Immature natural killer cell (primary cell): ENCODE measurements at regions not wholly inside any gene's neighbourhood (a gene's known extent, or its start where the extent isn't known, plus 50 kb on each side); places are given as distances from the start of the nearest gene placed in this dataset.

Experiments
- DNase-seq, 3 donors: peaks; one replicate each; pipeline ENCODE4 v3.0.0; 2022; ENCODE audit warnings: mixed read lengths in 1 of 3
- H3K27ac Mint-ChIP-seq, 6 donors: one replicate each; pipeline ENCODE4 v1.8.0; 2020; ENCODE audit warnings: mixed read lengths in 6 of 6, mild to moderate bottlenecking in 5 of 6, inconsistent platforms in 4 of 6, moderate library complexity in 3 of 6
- H3K27me3 Mint-ChIP-seq, 3 donors: one replicate each; pipeline ENCODE4 v1.8.0; 2020 to 2021; ENCODE audit warnings: low read depth in 3 of 3, mild to moderate bottlenecking in 3 of 3, mixed read lengths in 3 of 3, moderate library complexity in 3 of 3, inconsistent platforms in 1 of 3
- H3K36me3 Mint-ChIP-seq, 3 donors: one replicate each; pipeline ENCODE4 v1.8.0; 2020; ENCODE audit warnings: mixed read lengths in 3 of 3, inconsistent platforms in 2 of 3, mild to moderate bottlenecking in 2 of 3
- H3K4me1 Mint-ChIP-seq, 2 donors: one replicate each; pipeline ENCODE4 v1.8.0; 2020; ENCODE audit warnings: inconsistent platforms in 2 of 2, mild to moderate bottlenecking in 2 of 2, mixed read lengths in 2 of 2, moderate library complexity in 1 of 2
- H3K4me3 Mint-ChIP-seq, 5 donors: one replicate each; pipeline ENCODE4 v1.8.0; 2020; ENCODE audit warnings: mild to moderate bottlenecking in 5 of 5, mixed read lengths in 5 of 5, inconsistent platforms in 3 of 5, moderate library complexity in 3 of 5
- H3K9me3 Mint-ChIP-seq, 6 donors: one replicate each; pipeline ENCODE4 v1.8.0; 2020; ENCODE audit warnings: mild to moderate bottlenecking in 6 of 6, mixed read lengths in 6 of 6, inconsistent platforms in 4 of 6, moderate library complexity in 3 of 6

DNA sequence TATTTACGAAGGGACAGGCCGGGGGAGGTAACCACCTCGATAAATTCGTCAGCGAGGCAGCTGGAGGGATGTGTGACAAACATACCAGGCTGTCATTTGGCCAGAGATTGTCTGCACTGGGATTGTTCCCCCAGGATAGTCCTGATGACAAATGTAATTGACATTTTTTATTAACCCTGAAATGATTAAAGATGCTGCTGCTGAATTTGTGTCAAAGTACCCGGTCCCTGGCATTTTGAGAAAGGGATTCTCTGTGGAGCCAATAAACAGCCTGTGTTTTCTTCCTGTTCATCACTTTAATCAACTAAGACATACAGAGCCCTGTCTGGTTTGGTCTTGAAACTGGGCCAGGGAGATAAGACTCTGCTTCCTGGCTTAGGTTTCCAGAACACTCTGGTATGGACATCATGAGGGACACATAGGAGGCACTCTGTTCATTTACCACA, 117.6 kb downstream of the SLC25A47 start:
- peaks cover 0 to 4% (median 0%) of the 10 kb centered on the region in 3 donors for H3K27me3 Mint-ChIP-seq
- no peaks in the 10 kb centered on the region for H3K9me3 Mint-ChIP-seq
- H3K4me3 Mint-ChIP-seq = no peak overlapping the region
- no peak for DNase-seq
- H3K4me1 Mint-ChIP-seq = no peaks in the 10 kb centered on the region
- no peaks in the 10 kb centered on the region for H3K36me3 Mint-ChIP-seq
- no peak overlapping the region for H3K27ac Mint-ChIP-seq

DNA sequence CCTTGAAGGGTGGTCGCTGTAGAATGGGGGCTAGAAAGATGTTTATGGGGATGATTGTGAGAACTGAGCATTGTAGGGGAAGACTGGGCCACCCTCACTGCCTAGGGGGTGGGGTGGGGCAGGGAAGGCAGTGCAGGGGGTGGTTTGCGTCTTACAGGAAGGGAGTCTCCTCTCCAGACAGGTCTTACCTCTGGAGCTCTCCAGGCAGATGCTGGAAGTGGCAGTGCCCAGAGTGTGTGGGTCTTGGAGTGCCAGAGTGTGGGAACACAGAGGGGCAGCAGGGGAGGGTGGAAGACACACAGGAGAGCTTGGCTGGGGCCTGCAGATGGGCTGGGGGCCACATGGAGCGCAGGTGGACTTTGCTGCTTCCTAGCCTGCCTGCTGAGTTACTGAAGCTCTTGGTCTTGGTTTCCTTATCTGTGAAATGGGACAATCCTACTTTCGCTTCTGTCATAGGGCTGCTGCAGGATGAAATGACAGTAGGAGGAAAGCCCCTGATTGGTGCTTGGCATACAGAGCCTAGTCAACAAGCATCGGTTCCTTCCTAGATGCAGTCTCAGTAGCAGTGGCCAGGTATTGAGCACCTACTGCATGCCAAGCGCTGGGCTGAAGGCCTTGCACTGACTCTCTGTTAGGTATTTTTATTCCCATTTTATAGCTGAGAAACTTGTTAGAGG, 118.3 kb downstream of the SLC25A47 start:
- no peaks in the 10 kb centered on the region for H3K4me1 Mint-ChIP-seq
- no peak overlapping the region for H3K4me3 Mint-ChIP-seq
- no peaks in the 10 kb centered on the region for H3K36me3 Mint-ChIP-seq
- no peak overlapping the region for H3K27ac Mint-ChIP-seq
- peaks cover 0 to 4% (median 0%) of the 10 kb centered on the region in 3 donors for H3K27me3 Mint-ChIP-seq
- no peaks in the 10 kb centered on the region for H3K9me3 Mint-ChIP-seq
- DNase-seq = no peak

DNA sequence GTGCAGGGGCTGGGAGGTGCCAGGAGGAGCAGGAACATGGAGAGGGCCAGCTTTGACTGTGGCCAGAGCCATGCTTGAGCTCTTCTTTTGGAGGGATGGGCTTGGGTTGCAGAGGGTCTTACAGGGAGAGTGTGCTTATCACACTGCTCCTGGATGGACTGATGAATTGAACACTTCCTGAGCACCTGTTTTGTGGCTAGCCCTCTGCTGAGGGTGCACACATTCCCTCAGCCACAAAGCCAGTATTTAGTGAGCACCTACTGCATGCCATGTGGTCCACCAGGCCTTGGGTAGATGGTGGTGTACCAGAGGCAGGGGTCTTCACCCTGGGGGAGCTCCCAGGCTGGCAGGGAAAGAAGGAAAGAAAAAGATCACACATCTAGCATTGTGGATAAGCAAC, 118.9 kb downstream of the SLC25A47 start:
- Mint-ChIP-seq H3K27ac (no peak overlapping the region), H3K36me3 (no peaks in the 10 kb centered on the region), H3K9me3 (no peaks in the 10 kb centered on the region), H3K4me1 (peaks cover 1 to 4% of the 10 kb centered on the region in 2 donors), H3K4me3 (no peak overlapping the region), H3K27me3 (peaks cover 0 to 4% (median 0%) of the 10 kb centered on the region in 3 donors)
- DNase-seq = no peak

DNA sequence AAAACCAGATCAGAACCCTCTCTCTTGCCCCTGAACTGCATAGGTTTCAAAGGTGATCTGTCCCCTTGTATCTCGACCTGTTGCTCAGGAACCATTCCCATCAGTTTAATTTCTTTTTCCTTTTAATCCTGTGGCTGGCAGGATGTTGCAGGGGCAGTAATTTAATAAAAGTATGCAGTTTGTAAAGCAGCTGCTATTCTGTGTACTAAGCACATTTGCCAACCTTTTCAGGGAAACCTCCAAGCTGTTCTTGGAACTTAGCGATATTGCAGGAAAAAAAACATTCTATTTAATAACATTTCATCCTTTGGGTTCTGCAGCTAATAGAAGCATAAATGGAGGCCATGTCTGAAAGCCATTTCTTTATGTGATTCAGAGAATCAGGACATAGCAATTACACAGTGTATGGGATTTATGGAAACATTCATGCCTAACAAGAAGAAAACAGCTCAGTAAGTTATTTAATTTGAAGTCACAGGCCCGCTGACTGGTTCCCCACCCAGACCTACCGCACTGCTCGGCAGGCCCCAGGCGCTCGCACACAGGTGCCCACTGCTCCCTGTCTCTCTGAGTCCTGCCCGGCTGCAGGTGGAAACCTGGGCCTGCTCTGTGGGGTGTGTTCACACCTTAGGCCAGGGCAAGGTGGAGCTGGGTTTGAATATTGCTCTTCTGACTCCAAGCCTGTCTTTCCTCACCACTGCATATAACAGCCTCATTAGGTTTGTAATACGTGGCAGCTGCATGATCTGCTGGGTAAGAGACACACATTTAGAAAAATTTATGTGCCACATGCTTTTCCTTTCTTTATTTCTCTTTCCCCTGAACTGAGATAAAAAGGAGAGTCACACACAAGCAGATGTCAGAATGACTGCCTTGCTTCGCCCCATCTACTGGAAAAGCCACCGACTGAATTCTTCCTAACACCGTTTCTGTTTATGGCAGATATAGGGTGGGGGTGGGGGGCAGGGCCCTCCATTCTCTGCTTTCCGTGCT, 119.7 kb downstream of the SLC25A47 start:
- Mint-ChIP-seq H3K4me3 (no peak overlapping the region), H3K27me3 (peaks cover 0 to 6% (median 0%) of the 10 kb centered on the region in 3 donors), H3K9me3 (no peaks in the 10 kb centered on the region), H3K4me1 (peaks cover 8 to 10% of the 10 kb centered on the region in 2 donors), H3K27ac (no peak overlapping the region), H3K36me3 (no peaks in the 10 kb centered on the region)
- no peak for DNase-seq

DNA sequence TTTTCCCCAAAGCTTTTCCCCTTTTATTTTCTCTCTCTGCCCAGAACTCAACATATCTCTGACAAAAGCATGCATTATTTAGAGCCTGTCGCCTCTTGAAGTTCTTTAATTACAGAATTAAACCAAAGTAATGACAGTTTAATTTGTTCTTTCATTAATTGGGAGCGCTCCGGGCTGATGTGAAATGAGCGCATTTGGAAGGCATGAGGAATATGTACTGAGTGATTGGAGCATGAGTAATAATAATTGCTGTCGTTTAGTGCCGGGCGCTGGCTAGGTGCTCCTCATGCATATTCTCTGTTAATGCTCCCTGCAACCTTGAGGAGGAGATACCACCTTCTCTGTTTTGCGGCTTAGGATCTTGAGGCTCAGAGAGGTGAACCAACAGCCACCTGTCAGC, 120.5 kb downstream of the SLC25A47 start:
- Mint-ChIP-seq H3K27me3 (peaks cover 0 to 6% (median 0%) of the 10 kb centered on the region in 3 donors), H3K27ac (no peak overlapping the region), H3K36me3 (peaks cover 0 to 1% (median 0%) of the 10 kb centered on the region in 3 donors), H3K4me1 (peaks cover 8 to 10% of the 10 kb centered on the region in 2 donors), H3K9me3 (no peaks in the 10 kb centered on the region), H3K4me3 (no peak overlapping the region)
- DNase-seq = no peak

DNA sequence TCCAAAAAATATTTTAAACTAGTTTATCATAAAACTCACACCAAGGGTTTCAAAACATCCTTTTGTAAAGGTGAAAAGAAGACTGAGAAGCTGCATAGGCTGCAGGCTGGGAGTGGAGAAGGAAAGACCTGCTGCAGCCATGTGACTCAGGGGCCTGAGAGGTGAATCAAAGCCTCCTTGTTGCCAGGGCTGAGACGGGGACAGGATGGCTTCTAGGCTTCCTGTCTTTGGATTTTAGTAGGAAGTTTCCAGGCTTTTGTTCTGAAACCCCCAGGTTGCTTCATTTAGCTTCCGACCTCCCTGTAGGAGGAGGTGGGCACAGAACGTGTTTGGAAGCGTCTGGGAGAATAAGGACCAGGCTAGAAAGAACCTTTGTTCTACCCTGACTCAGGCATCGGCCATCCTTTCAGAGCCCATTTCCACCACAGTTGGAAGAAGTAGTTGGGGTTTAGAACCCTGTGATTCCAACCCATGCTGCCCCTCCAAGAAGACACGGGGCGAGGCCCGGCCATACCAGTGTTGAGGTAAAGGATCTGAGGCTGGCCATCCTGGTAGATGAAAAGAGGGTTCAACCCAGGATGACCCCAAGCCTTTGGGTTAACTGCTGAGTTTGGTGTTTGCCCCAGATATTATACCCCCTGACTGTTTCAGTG, 122.4 kb downstream of the SLC25A47 start:
- H3K36me3 Mint-ChIP-seq = peaks cover 0 to 4% (median 0%) of the 10 kb centered on the region in 3 donors
- no peak overlapping the region for H3K4me3 Mint-ChIP-seq
- H3K27ac Mint-ChIP-seq = no peak overlapping the region
- peaks cover 0 to 7% (median 0%) of the 10 kb centered on the region in 3 donors for H3K27me3 Mint-ChIP-seq
- DNase-seq = no peak
- no peaks in the 10 kb centered on the region for H3K9me3 Mint-ChIP-seq
- peaks cover 10% of the 10 kb centered on the region in 2 donors for H3K4me1 Mint-ChIP-seq

DNA sequence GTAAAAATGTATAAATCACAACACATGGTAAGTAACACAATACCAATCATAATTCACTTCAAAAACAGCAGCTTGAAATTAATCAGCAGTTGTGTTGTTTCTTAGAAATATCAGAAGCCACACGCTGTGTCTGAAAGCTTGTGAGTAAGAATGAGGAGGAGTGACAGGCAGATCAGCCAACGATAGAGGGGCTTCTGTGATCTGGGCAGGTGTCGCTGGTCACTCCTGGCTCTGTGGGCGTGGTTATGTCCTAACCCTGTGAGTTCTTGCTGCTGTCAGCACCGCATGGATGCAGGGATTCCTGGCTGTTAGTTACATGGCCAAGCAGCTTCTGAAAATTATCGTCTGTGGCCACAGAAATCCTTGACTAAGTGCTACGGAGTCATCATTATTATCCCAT, 123.4 kb downstream of the SLC25A47 start:
- Mint-ChIP-seq H3K36me3 (peaks cover 0 to 4% (median 0%) of the 10 kb centered on the region in 3 donors), H3K27ac (no peak overlapping the region), H3K9me3 (no peaks in the 10 kb centered on the region), H3K4me1 (peaks cover 10 to 13% of the 10 kb centered on the region in 2 donors), H3K27me3 (peaks cover 0 to 9% (median 0%) of the 10 kb centered on the region in 3 donors), H3K4me3 (no peak overlapping the region)
- DNase-seq = no peak

DNA sequence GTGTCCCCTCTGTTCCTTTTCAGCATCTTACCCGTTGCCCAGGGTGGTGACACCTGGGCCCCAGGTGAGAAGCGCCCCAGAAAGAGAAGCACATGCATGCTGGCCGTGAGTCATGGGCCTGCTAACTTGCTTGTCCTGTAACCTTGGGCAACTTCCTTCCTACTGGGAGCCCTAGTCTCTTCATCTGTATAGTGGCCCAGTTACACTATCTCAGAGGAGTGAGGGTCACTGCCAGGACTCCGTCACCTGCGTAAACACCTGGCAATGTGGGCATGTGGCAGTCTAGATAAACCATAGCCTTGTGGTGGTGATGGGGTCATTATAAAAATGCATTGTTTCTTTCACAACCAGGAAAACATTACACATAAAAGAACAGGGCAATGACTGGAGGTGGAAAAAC, 125.2 kb downstream of the SLC25A47 start:
- peaks cover 0 to 6% (median 3%) of the 10 kb centered on the region in 3 donors for H3K27me3 Mint-ChIP-seq
- no peak for DNase-seq
- H3K36me3 Mint-ChIP-seq = peaks cover 0 to 9% (median 0%) of the 10 kb centered on the region in 3 donors
- peaks cover 10 to 13% of the 10 kb centered on the region in 2 donors for H3K4me1 Mint-ChIP-seq
- no peak overlapping the region for H3K4me3 Mint-ChIP-seq
- H3K27ac Mint-ChIP-seq = no peak overlapping the region
- H3K9me3 Mint-ChIP-seq = no peaks in the 10 kb centered on the region

DNA sequence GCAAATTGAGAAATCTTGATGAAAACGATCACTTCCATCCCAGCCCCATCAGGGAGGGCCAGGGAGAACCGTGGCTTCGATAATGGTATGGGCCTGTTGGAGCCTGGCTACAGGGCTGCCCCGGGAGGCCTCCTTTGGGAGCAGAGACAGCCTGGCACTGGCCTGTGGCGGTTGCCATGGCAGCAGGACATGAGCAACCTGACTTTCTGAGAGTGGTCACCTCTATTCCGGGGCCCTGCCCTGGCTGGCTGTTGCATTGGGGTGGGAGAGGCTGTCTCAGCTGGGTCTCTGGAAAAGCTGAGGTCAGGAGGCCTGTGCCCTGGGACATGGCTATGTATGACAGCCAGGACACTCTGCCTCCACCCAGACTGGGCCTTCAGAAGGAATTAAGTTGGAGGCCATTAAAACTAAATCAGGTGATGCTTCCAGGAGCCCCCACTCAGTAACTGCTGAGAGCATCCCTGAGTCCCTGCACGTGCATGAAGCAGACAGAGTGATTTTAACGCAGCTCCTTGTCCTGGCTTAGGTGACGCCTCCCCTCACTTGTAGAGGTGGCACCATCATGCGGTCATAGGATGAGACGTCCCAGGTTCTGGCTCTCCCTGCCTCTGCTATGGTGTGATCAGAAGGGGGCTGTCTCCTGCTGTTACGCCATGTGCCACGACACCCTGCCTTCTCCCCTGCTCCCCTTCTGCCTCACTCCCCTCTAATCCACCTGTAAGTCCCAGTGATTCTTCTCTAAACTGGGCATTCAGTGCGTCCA, 126.3 kb downstream of the SLC25A47 start:
- no peak overlapping the region for H3K4me3 Mint-ChIP-seq

DNA sequence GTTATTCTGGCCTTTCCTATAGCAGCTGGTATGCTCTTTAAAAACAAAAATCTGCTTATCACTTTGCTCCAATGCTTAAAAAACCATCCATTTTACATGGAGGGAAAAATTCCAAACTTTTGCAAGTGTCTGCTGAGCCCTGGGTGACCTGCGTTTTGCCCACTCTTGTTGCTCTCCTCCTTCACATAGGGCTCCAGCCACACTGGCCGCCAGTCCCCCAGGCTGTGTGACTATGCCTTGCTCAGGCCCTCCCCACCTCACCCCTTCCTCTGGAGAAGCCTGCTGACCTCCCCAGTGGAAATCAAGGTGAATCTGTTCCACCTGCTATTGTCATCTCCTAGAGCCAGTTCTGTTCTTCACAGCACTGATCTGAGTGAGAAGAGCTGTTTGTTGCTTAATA, 126.9 kb downstream of the SLC25A47 start:
- H3K27ac Mint-ChIP-seq = no peak overlapping the region
- no peak for DNase-seq
- no peak overlapping the region for H3K4me3 Mint-ChIP-seq
- H3K9me3 Mint-ChIP-seq = no peaks in the 10 kb centered on the region
- H3K4me1 Mint-ChIP-seq = peaks cover 10 to 13% of the 10 kb centered on the region in 2 donors
- H3K36me3 Mint-ChIP-seq = peaks cover 0 to 13% (median 0%) of the 10 kb centered on the region in 3 donors
- peaks cover 2 to 6% (median 3%) of the 10 kb centered on the region in 3 donors for H3K27me3 Mint-ChIP-seq

More for the DNA sequence above, 126.3 kb downstream of the SLC25A47 start:
- peaks cover 0 to 12% (median 0%) of the 10 kb centered on the region in 3 donors for H3K36me3 Mint-ChIP-seq
- peaks cover 10 to 13% of the 10 kb centered on the region in 2 donors for H3K4me1 Mint-ChIP-seq
- no peak overlapping the region for H3K27ac Mint-ChIP-seq
- DNase-seq = no peak
- peaks cover 2 to 6% (median 3%) of the 10 kb centered on the region in 3 donors for H3K27me3 Mint-ChIP-seq
- no peaks in the 10 kb centered on the region for H3K9me3 Mint-ChIP-seq

DNA sequence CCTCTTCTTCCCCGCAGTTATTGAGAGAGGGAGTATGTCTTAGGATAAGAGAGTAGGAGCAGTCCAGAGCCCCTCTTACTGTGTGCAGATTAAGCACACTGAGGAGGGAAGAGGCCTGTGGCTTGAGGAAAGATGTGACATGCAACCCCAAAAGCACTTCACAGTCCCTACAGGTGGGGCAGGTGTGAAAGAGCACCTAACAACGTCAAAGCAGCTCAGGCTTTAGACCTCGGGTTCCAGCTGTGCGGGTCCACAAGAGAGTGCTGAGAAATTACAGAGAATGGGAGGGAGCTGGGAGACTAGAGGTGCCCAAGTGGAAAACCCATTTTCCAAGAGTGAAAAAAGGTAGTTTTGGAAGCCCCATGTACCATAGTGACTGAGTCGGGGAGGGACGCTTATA, 127.6 kb downstream of the SLC25A47 start:
- Mint-ChIP-seq H3K27ac (no peak overlapping the region), H3K27me3 (peaks cover 2 to 6% (median 3%) of the 10 kb centered on the region in 3 donors), H3K36me3 (peaks cover 0 to 13% (median 0%) of the 10 kb centered on the region in 3 donors), H3K4me3 (no peak overlapping the region), H3K4me1 (peaks cover 10 to 13% of the 10 kb centered on the region in 2 donors), H3K9me3 (no peaks in the 10 kb centered on the region)
- DNase-seq = no peak

DNA sequence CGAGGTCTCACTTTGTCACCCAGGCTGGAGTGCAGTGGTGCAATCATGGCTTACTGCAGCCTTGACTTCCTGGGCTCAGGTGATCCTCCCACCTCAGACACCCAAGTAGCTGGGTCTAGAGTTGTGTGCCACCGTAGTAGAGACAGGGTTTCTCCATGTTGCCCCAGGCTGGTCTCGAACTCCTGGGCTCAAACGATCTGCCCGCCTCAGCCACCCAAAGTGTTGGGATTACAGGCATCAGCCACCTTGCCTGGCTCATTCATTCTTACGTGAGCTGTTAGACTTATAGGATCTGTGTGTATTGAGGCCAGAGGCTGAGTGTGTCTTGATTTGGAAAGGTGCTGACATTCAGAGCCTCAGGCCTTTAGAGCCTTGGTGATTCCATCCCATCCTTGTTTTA, 128.1 kb downstream of the SLC25A47 start:
- H3K27ac Mint-ChIP-seq = no peak overlapping the region
- no peaks in the 10 kb centered on the region for H3K9me3 Mint-ChIP-seq
- H3K4me3 Mint-ChIP-seq = no peak overlapping the region
- H3K27me3 Mint-ChIP-seq = peaks cover 2 to 6% (median 3%) of the 10 kb centered on the region in 3 donors
- peaks cover 0 to 14% (median 0%) of the 10 kb centered on the region in 3 donors for H3K36me3 Mint-ChIP-seq
- H3K4me1 Mint-ChIP-seq = peaks cover 10 to 13% of the 10 kb centered on the region in 2 donors
- DNase-seq = no peak

DNA sequence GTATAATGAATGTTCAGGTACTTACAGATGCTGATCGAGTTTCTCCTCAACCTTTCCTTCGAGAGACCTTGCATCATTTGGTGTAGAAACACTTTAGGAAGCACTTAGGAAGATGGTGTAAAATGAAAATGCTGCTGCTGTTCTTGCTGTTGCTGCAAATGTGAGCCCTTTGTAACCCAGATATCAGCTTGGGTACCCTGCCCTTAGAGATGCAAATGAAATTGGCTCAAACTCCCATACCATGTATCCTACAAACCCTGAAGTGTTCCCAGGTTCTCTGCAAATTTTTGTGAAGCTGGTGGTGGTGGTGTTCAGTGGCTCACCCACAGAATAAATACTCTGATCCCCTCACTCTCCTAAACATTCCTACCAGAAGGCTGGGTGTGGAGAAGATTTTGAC, 130.8 kb downstream of the SLC25A47 start:
- no peak overlapping the region for H3K4me3 Mint-ChIP-seq
- peaks cover 0 to 13% (median 0%) of the 10 kb centered on the region in 3 donors for H3K36me3 Mint-ChIP-seq
- H3K27ac Mint-ChIP-seq = no peak overlapping the region

More for the DNA sequence above, 130.8 kb downstream of the SLC25A47 start:
- DNase-seq = no peak
- H3K27me3 Mint-ChIP-seq = peaks cover 2 to 5% (median 3%) of the 10 kb centered on the region in 3 donors
- H3K4me1 Mint-ChIP-seq = peaks cover 0 to 5% of the 10 kb centered on the region in 2 donors
- no peaks in the 10 kb centered on the region for H3K9me3 Mint-ChIP-seq
